Activated naive CD8-positive, alpha-beta T cell treated with anti-CD3 and anti-CD28 coated beads, Interleukin-2, amount 10 ng/mL, durations not matched to agents 7 days and 5 days (primary cell): ENCODE measurements at regions not wholly inside any gene's neighbourhood (a gene's known extent, or its start where the extent isn't known, plus 50 kb on each side); places are given as distances from the start of the nearest gene placed in this dataset.
"Not testable (repeated sequence)": the region's sequence is repeated elsewhere in the genome, so short reads cannot be mapped to it uniquely, and the experiment has no call there.

Source experiments
- ATAC-seq: fragments of 150-1000 bp; cut with Tn5 transposase; one replicate; pipeline ENCODE4 v1.10.0; 2021; ENCODE audit warnings: low read depth, moderate library complexity
- POLR2A ChIA-PET: fragments of 350-600 bp; sonication (Branson Sonifier 250); formaldehyde crosslinking; loops from one replicate; lab custom pipeline; 2021; ENCODE audit warnings: antibody characterized with exemption; lab: Charles Lee
- DNase-seq: peaks from one replicate; pipeline ENCODE4 v3.0.0; 2021
- H3K27ac Mint-ChIP-seq: one replicate; pipeline ENCODE4 v1.8.0; 2022; ENCODE audit warnings: mild to moderate bottlenecking, mixed read lengths
- H3K27me3 Mint-ChIP-seq: one replicate; pipeline ENCODE4 v1.8.0; 2022; ENCODE audit warnings: mild to moderate bottlenecking, moderate library complexity, mixed read lengths
- H3K36me3 Mint-ChIP-seq: one replicate; pipeline ENCODE4 v1.8.0; 2021; ENCODE audit warnings: mild to moderate bottlenecking, mixed read lengths
- H3K4me1 Mint-ChIP-seq: one replicate; pipeline ENCODE4 v1.8.0; 2021; ENCODE audit warnings: mixed read lengths
- H3K4me3 Mint-ChIP-seq: one replicate; pipeline ENCODE4 v1.8.0; 2022; ENCODE audit warnings: mild to moderate bottlenecking, moderate library complexity, mixed read lengths
- H3K9me3 Mint-ChIP-seq: one replicate; pipeline ENCODE4 v1.8.0; 2021; ENCODE audit warnings: mixed read lengths

DNA sequence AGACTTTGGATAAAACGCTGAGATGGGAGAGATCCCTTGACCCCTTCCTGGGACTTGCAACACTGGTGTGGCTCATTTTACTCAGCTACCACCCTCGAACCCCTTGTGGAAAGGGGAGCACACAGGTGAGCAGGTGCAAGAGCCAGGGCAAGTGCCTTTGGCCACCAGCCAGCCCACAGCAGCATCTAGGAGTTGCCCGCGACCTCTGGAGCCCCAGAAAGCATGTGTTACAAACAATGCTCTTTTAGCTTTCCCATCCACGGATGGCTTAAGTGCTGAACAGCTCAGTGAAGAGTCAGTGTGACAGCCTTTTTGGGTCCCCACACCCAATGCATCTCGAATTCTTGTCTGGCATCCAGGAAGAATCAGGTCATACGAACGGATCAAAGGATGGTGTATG is 197.8 kb downstream of the MEMO1 start:
- Mint-ChIP-seq H3K4me1 (peaks cover 12% of the 10 kb centered on the region), H3K27me3 (peaks cover 2% of the 10 kb centered on the region), H3K36me3 (no peaks in the 10 kb centered on the region), H3K27ac (no peak overlapping the region), H3K4me3 (no peak overlapping the region), H3K9me3 (no peaks in the 10 kb centered on the region)
- POLR2A ChIA-PET, result no interaction called here
- DNase-seq (no peak), ATAC-seq (no peak)

GRCh38 chr2:31812051-31812798 is 198.6 kb downstream of the MEMO1 start:
- Mint-ChIP-seq H3K36me3 (no peaks in the 10 kb centered on the region), H3K9me3 (no peaks in the 10 kb centered on the region), H3K27me3 (peaks cover 2% of the 10 kb centered on the region), H3K4me3 (peak overlapping the region; percentile 28), H3K4me1 (peaks cover 12% of the 10 kb centered on the region), H3K27ac (peak overlapping the region; percentile 63)
- DNase-seq, result no peak
- ATAC-seq, result peak; percentile 99
- POLR2A ChIA-PET, result interaction anchor here (0.8 to 1.0 kb wide), 3 partner anchors 199 to 252 kb away, joined by 3 to 4 read pairs (median 3); partner anchors contain the start of genes DPY30 and MEMO1

GRCh38 chr2:31811482-31811881 is 199.3 kb downstream of the MEMO1 start:
- POLR2A ChIA-PET, result interaction anchor here (0.8 to 1.0 kb wide), 3 partner anchors 199 to 253 kb away, joined by 3 to 4 read pairs (median 3); partner anchors contain the start of genes DPY30 and MEMO1
- ATAC-seq, result no peak
- H3K4me3 Mint-ChIP-seq, result peak overlapping the region; percentile 28
- peak overlapping the region; percentile 63 for H3K27ac Mint-ChIP-seq
- no peaks in the 10 kb centered on the region for H3K9me3 Mint-ChIP-seq
- DNase-seq, result no peak
- H3K36me3 Mint-ChIP-seq, result no peaks in the 10 kb centered on the region
- H3K27me3 Mint-ChIP-seq, result peaks cover 2% of the 10 kb centered on the region
- peaks cover 12% of the 10 kb centered on the region for H3K4me1 Mint-ChIP-seq

GRCh38 chr2:31810200-31810917 is 200.4 kb downstream of the MEMO1 start:
- H3K4me1 Mint-ChIP-seq, result peaks cover 12% of the 10 kb centered on the region
- H3K4me3 Mint-ChIP-seq, result no peak overlapping the region
- DNase-seq (no peak), ATAC-seq (no peak)
- POLR2A ChIA-PET, result no interaction called here
- H3K36me3 Mint-ChIP-seq, result no peaks in the 10 kb centered on the region
- no peaks in the 10 kb centered on the region for H3K9me3 Mint-ChIP-seq
- no peaks in the 10 kb centered on the region for H3K27me3 Mint-ChIP-seq
- no peak overlapping the region for H3K27ac Mint-ChIP-seq

GRCh38 chr2:31805688-31806087 is 205.1 kb downstream of the MEMO1 start:
- H3K9me3 Mint-ChIP-seq, result peaks cover 2% of the 10 kb centered on the region
- peaks cover 4% of the 10 kb centered on the region for H3K4me1 Mint-ChIP-seq
- ATAC-seq (no peak), DNase-seq (no peak)
- POLR2A ChIA-PET, result no interaction called here
- H3K4me3 Mint-ChIP-seq, result no peak overlapping the region
- H3K36me3 Mint-ChIP-seq, result peaks cover 3% of the 10 kb centered on the region
- H3K27ac Mint-ChIP-seq, result no peak overlapping the region
- H3K27me3 Mint-ChIP-seq, result no peaks in the 10 kb centered on the region

DNA sequence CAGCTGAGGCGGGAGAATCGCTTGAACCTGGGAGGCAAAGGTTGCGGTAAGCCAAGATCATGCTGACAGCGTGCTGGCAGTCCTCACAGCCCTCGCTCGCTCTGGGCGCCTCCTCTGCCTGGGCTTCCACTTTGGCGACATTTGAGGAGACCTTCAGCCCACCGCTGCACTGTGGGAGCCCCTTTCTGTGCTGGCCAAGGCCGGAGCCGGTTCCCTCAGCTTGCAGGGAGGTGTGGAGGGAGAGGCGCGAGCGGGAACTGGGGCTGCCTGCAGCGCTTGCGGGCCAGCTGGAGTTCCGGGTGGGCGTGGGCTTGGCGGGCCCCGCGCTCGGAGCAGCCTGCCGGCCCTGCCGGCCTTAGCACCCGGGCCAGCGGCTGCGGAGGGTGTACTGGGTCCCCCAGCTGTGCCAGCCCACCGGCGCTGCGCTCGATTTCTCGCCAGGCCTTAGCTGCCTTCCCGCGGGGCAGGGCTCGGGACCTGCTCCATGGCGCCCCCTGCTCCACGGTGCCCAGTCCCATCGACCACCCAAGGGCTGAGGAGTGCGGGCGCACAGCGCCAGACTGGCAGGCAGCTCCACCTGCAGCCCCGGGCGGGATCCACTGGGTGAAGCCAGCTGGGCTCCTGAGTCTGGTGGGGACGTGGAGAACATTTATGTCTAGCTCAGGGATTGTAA is 207.2 kb downstream of the MEMO1 start:
- H3K9me3 Mint-ChIP-seq, H3K27me3 Mint-ChIP-seq, POLR2A ChIA-PET, H3K36me3 Mint-ChIP-seq, DNase-seq, H3K4me3 Mint-ChIP-seq, ATAC-seq, H3K27ac Mint-ChIP-seq, H3K4me1 Mint-ChIP-seq: not testable (repeated sequence)

DNA sequence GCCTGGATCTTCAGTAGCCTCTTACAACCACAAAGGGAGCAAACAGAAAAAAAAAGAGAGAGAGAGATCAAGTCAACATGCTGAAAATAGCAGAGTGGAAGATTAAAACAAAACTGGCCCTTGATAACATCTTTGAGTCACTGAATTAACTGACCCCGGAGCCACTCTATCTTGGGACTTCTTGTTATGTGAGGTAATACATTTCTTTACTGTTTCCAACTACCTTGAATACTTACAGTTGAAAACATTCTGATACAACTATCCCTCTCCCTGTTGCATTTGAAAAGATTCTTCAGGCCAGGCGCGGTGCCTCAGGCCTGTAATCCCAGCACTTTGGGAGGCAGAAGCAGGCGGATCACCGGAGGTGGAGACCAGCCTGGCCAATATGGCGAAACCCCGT is 208.1 kb downstream of the MEMO1 start:
- Mint-ChIP-seq H3K4me3 (no peak overlapping the region), H3K9me3 (peaks cover 2% of the 10 kb centered on the region), H3K27me3 (no peaks in the 10 kb centered on the region), H3K27ac (no peak overlapping the region), H3K4me1 (peaks cover 4% of the 10 kb centered on the region), H3K36me3 (peaks cover 3% of the 10 kb centered on the region)
- DNase-seq (no peak), ATAC-seq (no peak)
- POLR2A ChIA-PET, result no interaction called here

DNA sequence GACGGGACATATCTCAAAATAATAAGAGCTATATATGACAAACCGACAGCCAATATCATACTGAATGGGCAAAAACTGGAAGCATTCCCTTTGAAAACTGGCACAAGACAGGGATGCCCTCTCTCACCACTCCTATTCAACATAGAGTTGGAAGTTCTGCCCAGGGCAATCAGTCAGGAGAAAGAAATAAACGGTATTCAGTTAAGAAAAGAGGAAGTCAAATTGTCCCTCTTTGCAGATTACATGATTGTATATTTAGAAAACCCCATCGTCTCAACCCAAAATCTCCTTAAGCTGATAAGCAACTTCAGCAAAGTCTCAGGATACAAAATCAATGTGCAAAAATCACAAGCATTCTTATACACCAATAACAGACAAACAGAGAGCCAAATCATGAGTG is 211.5 kb downstream of the MEMO1 start:
- ATAC-seq, POLR2A ChIA-PET, DNase-seq, H3K36me3 Mint-ChIP-seq, H3K4me1 Mint-ChIP-seq, H3K9me3 Mint-ChIP-seq, H3K4me3 Mint-ChIP-seq, H3K27ac Mint-ChIP-seq, H3K27me3 Mint-ChIP-seq: not testable (repeated sequence)

DNA sequence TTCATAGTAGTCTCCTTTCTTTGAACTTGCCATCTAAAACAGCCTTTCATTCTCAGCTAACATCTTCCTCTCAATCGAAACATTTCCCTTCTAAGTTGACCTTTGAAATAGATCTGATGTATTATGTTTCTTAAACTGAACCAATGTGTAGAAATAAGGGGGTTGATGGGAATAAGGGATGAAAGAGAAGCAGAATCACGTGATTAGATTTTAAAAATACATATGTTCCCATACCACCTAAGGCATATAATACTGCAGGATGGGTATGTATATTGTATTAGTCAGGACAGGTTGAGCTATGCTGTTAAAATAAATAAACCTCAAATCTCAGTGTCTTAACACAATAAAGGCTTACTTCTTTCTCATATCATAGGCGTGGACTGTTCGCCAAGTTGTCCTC is 207.5 kb upstream of the SRD5A2 start:
- POLR2A ChIA-PET, result no interaction called here
- DNase-seq (no peak), ATAC-seq (no peak)
- H3K27me3 Mint-ChIP-seq, result peaks cover 7% of the 10 kb centered on the region
- no peaks in the 10 kb centered on the region for H3K36me3 Mint-ChIP-seq
- H3K9me3 Mint-ChIP-seq, result peaks cover 3% of the 10 kb centered on the region
- H3K4me3 Mint-ChIP-seq, result no peak overlapping the region
- H3K27ac Mint-ChIP-seq, result no peak overlapping the region
- no peaks in the 10 kb centered on the region for H3K4me1 Mint-ChIP-seq

- Mint-ChIP-seq H3K36me3 (no peaks in the 10 kb centered on the region), H3K9me3 (peaks cover 5% of the 10 kb centered on the region), H3K27me3 (peaks cover 11% of the 10 kb centered on the region), H3K4me1 (no peaks in the 10 kb centered on the region), H3K4me3 (no peak overlapping the region), H3K27ac (no peak overlapping the region)
- ATAC-seq (no peak), DNase-seq (no peak)
- POLR2A ChIA-PET, result no interaction called here
These were observed 205.1 kb upstream of the SRD5A2 start for GRCh38 chr2:31785876-31786275.

GRCh38 chr2:31784868-31785267 is 204.1 kb upstream of the SRD5A2 start:
- H3K27me3 Mint-ChIP-seq, result peaks cover 13% of the 10 kb centered on the region
- H3K4me1 Mint-ChIP-seq, result no peaks in the 10 kb centered on the region
- no peak overlapping the region for H3K27ac Mint-ChIP-seq
- H3K4me3 Mint-ChIP-seq, result no peak overlapping the region
- DNase-seq, result no peak
- POLR2A ChIA-PET, result no interaction called here
- H3K36me3 Mint-ChIP-seq, result no peaks in the 10 kb centered on the region
- no peak for ATAC-seq
- peaks cover 8% of the 10 kb centered on the region for H3K9me3 Mint-ChIP-seq

DNA sequence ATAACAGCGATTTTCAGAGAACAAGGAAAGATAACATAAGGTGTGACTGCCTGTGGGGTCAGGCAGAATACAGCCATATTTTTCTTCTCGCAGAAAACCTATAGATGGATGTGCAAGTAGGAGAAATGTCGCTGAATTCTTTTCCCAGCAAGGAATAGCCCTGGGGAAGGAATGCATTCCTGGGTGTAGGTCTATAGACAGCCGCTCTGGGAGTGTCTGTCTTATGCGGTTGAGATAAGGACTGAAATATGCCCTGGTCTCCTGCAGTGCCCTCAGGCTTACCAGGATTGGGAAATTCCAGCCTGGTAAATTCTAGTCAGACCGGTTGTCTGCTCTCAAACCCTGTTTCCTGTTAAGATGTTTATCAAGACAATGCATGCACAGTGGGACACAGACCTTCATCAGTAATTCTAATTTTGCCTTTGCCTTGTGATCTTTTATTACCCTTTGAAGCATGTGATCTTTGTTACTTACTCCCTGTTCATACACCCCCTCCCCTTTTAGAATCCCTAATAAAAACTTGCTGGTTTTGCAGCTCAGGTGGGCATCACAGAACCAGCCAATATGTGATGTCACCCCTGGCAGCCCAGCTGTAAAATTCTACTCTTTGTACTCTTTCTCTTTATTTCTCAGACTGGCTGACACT is 202.8 kb upstream of the SRD5A2 start:
- DNase-seq, POLR2A ChIA-PET, H3K27ac Mint-ChIP-seq, H3K36me3 Mint-ChIP-seq, ATAC-seq, H3K4me3 Mint-ChIP-seq, H3K4me1 Mint-ChIP-seq, H3K9me3 Mint-ChIP-seq: not testable (repeated sequence)
- peaks cover 15% of the 10 kb centered on the region for H3K27me3 Mint-ChIP-seq

DNA sequence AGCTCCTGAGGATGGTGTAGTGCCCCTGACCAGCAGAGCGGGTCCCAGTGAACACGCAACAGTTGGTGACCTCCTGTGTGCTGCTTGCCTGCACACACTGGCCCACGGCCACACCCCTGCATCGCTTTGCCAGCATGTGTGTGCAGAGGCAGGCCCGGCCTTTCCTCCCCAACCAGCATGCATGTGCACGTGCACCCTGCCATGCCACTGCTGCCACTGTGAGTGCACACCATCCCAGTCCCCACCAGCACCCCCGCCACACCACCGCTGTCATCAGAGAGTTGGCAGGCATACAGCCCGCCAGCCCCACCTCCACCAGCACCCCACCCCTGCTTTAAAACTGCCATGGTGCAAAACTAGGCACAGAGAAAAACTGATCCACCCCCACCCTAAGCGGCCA is 197.4 kb upstream of the SRD5A2 start:
- ATAC-seq, result no peak
- POLR2A ChIA-PET, result no interaction called here

More for the DNA sequence above, 197.4 kb upstream of the SRD5A2 start:
- Mint-ChIP-seq H3K4me1 (no peaks in the 10 kb centered on the region), H3K27ac (no peak overlapping the region), H3K4me3 (no peak overlapping the region), H3K27me3 (peaks cover 14% of the 10 kb centered on the region), H3K36me3 (no peaks in the 10 kb centered on the region), H3K9me3 (peaks cover 5% of the 10 kb centered on the region)
- no peak for DNase-seq
